IMR-90 (cell line): ENCODE measurements at regions not wholly inside any gene's neighbourhood (a gene's known extent, or its start where the extent isn't known, plus 50 kb on each side); places are given as distances from the start of the nearest gene placed in this dataset.

Experiments
- ATAC-seq: fragments of 200-7000 bp; cut with Tn5 transposase; 2 replicates; pipeline ENCODE4 v1.9.1; 2020; ENCODE audit warnings: low read depth, mild to moderate bottlenecking, moderate library complexity
- BruUV-seq: library from RNA; stranded (reverse); fragments of 400-500 nt; replicated peaks from 2 replicates; lab custom pipeline; 2021; lab: Mats Ljungman, UMichigan
- CTCF ChIA-PET: fragments of 300-600 bp; formaldehyde crosslinking; extraction: SDS; loops from one replicate; lab custom pipeline; 2021; ENCODE audit warnings: antibody characterized with exemption; lab: Yijun Ruan, JAX
- POLR2A ChIA-PET: fragments of 300-600 bp; sonication (Branson Sonifier 250); formaldehyde crosslinking; loops from one replicate; lab custom pipeline; 2022; ENCODE audit warnings: antibody characterized with exemption; ENCODE audit not compliant: unreplicated experiment; lab: Charles Lee
- DNase-seq: peaks from one replicate; pipeline ENCODE4 v3.0.0; 2013
- H2AFZ ChIP-seq: replicated peaks from 2 replicates; pipeline ENCODE3; 2013; ENCODE audit warnings: low read length, mild to moderate bottlenecking; ENCODE audit not compliant: poor library complexity
- H2AK5ac ChIP-seq: 2 replicates; pipeline ENCODE4 v1.6.1; 2013; ENCODE audit warnings: low read depth, low read length, inconsistent platforms
- H2AK9ac ChIP-seq: replicated peaks from 2 replicates; pipeline ENCODE3; 2013; ENCODE audit warnings: mild to moderate bottlenecking, low read depth, low read length, moderate library complexity; ENCODE audit not compliant: poor library complexity
- H2BK120ac ChIP-seq: 2 replicates; pipeline ENCODE4 v1.6.1; 2013; ENCODE audit warnings: low read depth, low read length, inconsistent platforms
- H2BK15ac ChIP-seq: 3 replicates; pipeline ENCODE4 v1.6.1; 2013; ENCODE audit warnings: low read depth, low read length, inconsistent platforms
- H2BK20ac ChIP-seq: 2 replicates; pipeline ENCODE4 v1.6.1; 2013; ENCODE audit warnings: low read depth, mild to moderate bottlenecking, inconsistent platforms, low read length, moderate library complexity
- H2BK5ac ChIP-seq: 2 replicates; pipeline ENCODE4 v1.6.1; 2013; ENCODE audit warnings: mild to moderate bottlenecking, low read depth, low read length, inconsistent platforms; ENCODE audit not compliant: poor library complexity, severe bottlenecking
- H3K14ac ChIP-seq: replicated peaks from 2 replicates; pipeline ENCODE4 v1.6.1; 2013; ENCODE audit warnings: low read depth, low read length, inconsistent platforms
- H3K18ac ChIP-seq: 2 replicates; pipeline ENCODE4 v1.6.1; 2013; ENCODE audit warnings: low read depth, low read length, control low read depth
- H3K23ac ChIP-seq: 2 replicates; pipeline ENCODE4 v1.6.1; 2013; ENCODE audit warnings: low read depth, low read length, inconsistent platforms
- H3K27ac ChIP-seq: 2 replicates; pipeline ENCODE4 v1.5.1; 2013; ENCODE audit warnings: mild to moderate bottlenecking, control low read depth, low read length; ENCODE audit not compliant: insufficient read depth
- H3K27me3 ChIP-seq: 2 replicates; pipeline ENCODE4 v1.6.1; 2013; ENCODE audit warnings: low read length; ENCODE audit not compliant: control insufficient read depth, insufficient read depth
- H3K36me3 ChIP-seq: 2 replicates; pipeline ENCODE4 v1.6.1; 2013; ENCODE audit warnings: low read length, mixed read lengths; ENCODE audit not compliant: control insufficient read depth, insufficient read depth
- H3K4ac ChIP-seq: 2 replicates; pipeline ENCODE4 v1.6.1; 2013; ENCODE audit warnings: low read depth, low read length, inconsistent platforms
- H3K4me1 ChIP-seq: 2 replicates; pipeline ENCODE4 v1.6.1; 2013; ENCODE audit warnings: low read length, mixed read lengths; ENCODE audit not compliant: control insufficient read depth, insufficient read depth
- H3K4me2 ChIP-seq: 2 replicates; pipeline ENCODE4 v1.6.1; 2013; ENCODE audit warnings: low read depth, mild to moderate bottlenecking, control low read depth, low read length, moderate library complexity
- H3K4me3 ChIP-seq: 2 replicates; pipeline ENCODE4 v1.5.1; 2013; ENCODE audit warnings: low read depth, mild to moderate bottlenecking, control low read depth, low read length, moderate library complexity; ENCODE audit not compliant: insufficient read depth
- H3K56ac ChIP-seq: 2 replicates; pipeline ENCODE4 v1.6.1; 2013; ENCODE audit warnings: low read length, inconsistent platforms; ENCODE audit not compliant: insufficient read depth; ENCODE audit errors: extremely low read depth
- H3K79me1 ChIP-seq, 2 experiments: 2 replicates each; pipeline ENCODE4 v1.6.1; 2013; ENCODE audit warnings: low read length in 2 of 2, inconsistent platforms in 1 of 2, low read depth in 1 of 2
- H3K9ac ChIP-seq: 2 replicates; pipeline ENCODE4 v1.6.1; 2013; ENCODE audit warnings: low read depth, low read length, control low read depth
- H3K9me1 ChIP-seq: 2 replicates; pipeline ENCODE4 v1.6.1; 2013; ENCODE audit warnings: low read length, inconsistent platforms; ENCODE audit not compliant: insufficient read depth
- H3K9me3 ChIP-seq: 2 replicates; pipeline ENCODE4 v1.6.1; 2013; ENCODE audit warnings: low read length; ENCODE audit not compliant: control insufficient read depth, insufficient read depth
- H4K20me1 ChIP-seq: 2 replicates; pipeline ENCODE4 v1.6.1; 2013; ENCODE audit warnings: low read length, inconsistent platforms; ENCODE audit not compliant: insufficient read depth
- H4K5ac ChIP-seq: 2 replicates; pipeline ENCODE4 v1.6.1; 2013; ENCODE audit warnings: mild to moderate bottlenecking, low read depth, low read length, control low read depth
- H4K8ac ChIP-seq, 2 experiments: 2 replicates each; pipeline ENCODE4 v1.6.1; 2013; ENCODE audit warnings: low read depth in 2 of 2, low read length in 2 of 2, control low read depth in 1 of 2, inconsistent platforms in 1 of 2
- H4K91ac ChIP-seq: 2 replicates; pipeline ENCODE4 v1.6.1; 2013; ENCODE audit warnings: low read depth, low read length, inconsistent platforms; ENCODE audit not compliant: insufficient read depth
- BHLHE40 ChIP-seq: fragments of 150-350 bp; IDR thresholded peaks from 2 replicates; pipeline ENCODE4 v1.6.1; 2016; ENCODE audit warnings: mild to moderate bottlenecking, low read depth, low read length
- CEBPB ChIP-seq: IDR thresholded peaks from 2 replicates; pipeline ENCODE4 v1.6.1; 2012; ENCODE audit warnings: low read depth, low read length, improper control_type of control experiment
- CHD1 ChIP-seq: IDR thresholded peaks from 2 replicates; pipeline ENCODE4 v1.6.1; 2012; ENCODE audit warnings: low read depth, low read length, improper control_type of control experiment
- FOS ChIP-seq: fragments of 150-350 bp; IDR thresholded peaks from 2 replicates; pipeline ENCODE4 v1.6.1; 2016; ENCODE audit warnings: low read depth, low read length
- MAFK ChIP-seq: IDR thresholded peaks from 2 replicates; pipeline ENCODE4 v1.6.1; 2012; ENCODE audit warnings: low read depth, low read length, improper control_type of control experiment
- MAZ ChIP-seq: IDR thresholded peaks from 2 replicates; pipeline ENCODE4 v1.6.1; 2012; ENCODE audit warnings: low read depth, mild to moderate bottlenecking, low read length, improper control_type of control experiment, moderate library complexity, borderline replicate concordance
- MXI1 ChIP-seq: IDR thresholded peaks from 2 replicates; pipeline ENCODE4 v1.6.1; 2012; ENCODE audit warnings: low read depth, mild to moderate bottlenecking, low read length, moderate library complexity, borderline replicate concordance
- NFE2L2 ChIP-seq: fragments of 150-350 bp; IDR thresholded peaks from 2 replicates; pipeline ENCODE4 v1.6.1; 2016; ENCODE audit warnings: low read depth, mild to moderate bottlenecking, low read length
- POLR2A ChIP-seq: IDR thresholded peaks from 2 replicates; pipeline ENCODE4 v1.6.1; 2012; ENCODE audit warnings: mild to moderate bottlenecking, low read depth, low read length
- RAD21 ChIP-seq: IDR thresholded peaks from 2 replicates; pipeline ENCODE4 v1.6.1; 2012; ENCODE audit warnings: low read length, improper control_type of control experiment
- RCOR1 ChIP-seq: IDR thresholded peaks from 2 replicates; pipeline ENCODE4 v1.6.1; 2012; ENCODE audit warnings: mild to moderate bottlenecking, low read length, improper control_type of control experiment; ENCODE audit not compliant: insufficient replicate concordance
- RFX5 ChIP-seq: IDR thresholded peaks from 2 replicates; pipeline ENCODE4 v1.8.0; 2012; ENCODE audit warnings: low read depth, mild to moderate bottlenecking, low read length, moderate library complexity
- SMC3 ChIP-seq: fragments of 150-350 bp; IDR thresholded peaks from 2 replicates; pipeline ENCODE4 v1.6.1; 2016; ENCODE audit warnings: low read depth, mild to moderate bottlenecking, antibody characterized with exemption, low read length, moderate library complexity
- WGBS, 2 experiments: methylation state at CpG; one replicate each; pipeline versions ENCODE4 v1.1.5 to v1.1.7; 2013; ENCODE audit warnings: missing lambda C conversion rate in 2 of 2; ENCODE audit not compliant: insufficient read length in 1 of 2; ENCODE audit errors: extremely low coverage in 2 of 2; 5-methylcytosine and 5-hydroxymethylcytosine counted together
- dilution Hi-C: fragments of 300-500 bp; cut with HindIII; formaldehyde crosslinking; loops from one replicate; pipeline ENCODE4 v1.14.3; 2018; ENCODE audit warnings: low sequenced_read_pairs; ENCODE audit not compliant: unreplicated experiment
- in situ Hi-C: fragments of 300-500 bp; cut with MboI; formaldehyde crosslinking; loops from 3 replicates; pipeline ENCODE4 v1.14.3; 2019; ENCODE audit warnings: low sequenced_read_pairs, inconsistent platforms, mixed read lengths
- intact Hi-C: fragments of 100-400 bp; cut with micrococcal nuclease; formaldehyde crosslinking; loops from 2 replicates; pipeline ENCODE4 v1.10.0; 2022
- TF ChIP-seq, protein P1 (sequence below): fragments of 150-350 bp; IDR thresholded peaks from 2 replicates; pipeline ENCODE4 v1.6.1; 2016; ENCODE audit warnings: low read depth, mild to moderate bottlenecking, low read length, moderate library complexity, borderline replicate concordance
- TF ChIP-seq, protein P2 (sequence below): fragments of 150-350 bp; IDR thresholded peaks from 2 replicates; pipeline ENCODE4 v1.6.1; 2017; ENCODE audit warnings: mild to moderate bottlenecking, antibody characterized with exemption, low read length, low read depth
- TF ChIP-seq, protein P3 (sequence below): conservative IDR thresholded peaks from 2 replicates; pipeline ENCODE4 v1.5.1; 2012; ENCODE audit warnings: mild to moderate bottlenecking, low read depth, low read length, improper control_type of control experiment

DNA sequence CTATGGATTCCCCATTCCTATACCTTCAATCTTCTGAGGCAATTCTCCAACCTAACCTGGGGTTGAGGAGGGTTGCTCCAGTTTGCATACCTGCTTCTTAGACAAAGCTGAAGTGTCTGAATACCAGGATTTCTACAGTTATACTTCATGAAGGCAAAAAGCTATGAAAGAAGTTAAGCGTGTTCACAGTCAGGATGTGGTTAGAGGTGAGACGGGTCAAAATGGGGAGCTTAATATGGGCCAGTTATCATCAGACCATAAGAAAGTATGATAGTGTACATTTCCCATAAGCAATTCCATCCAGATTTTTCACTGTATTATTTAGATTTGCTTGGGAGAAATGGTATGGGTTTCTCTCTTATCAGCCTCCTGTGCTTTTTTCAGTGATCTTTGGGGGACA is 156.9 kb upstream of the FER start:
- Histone ChIP-seq H2AK5ac (no peak overlapping the region), H4K5ac (no peak overlapping the region), H3K4me3 (no peak overlapping the region), H3K79me1 (no peaks in the 10 kb centered on the region), H3K27ac (no peak overlapping the region), H3K27me3 (no peaks in the 10 kb centered on the region), H3K4me2 (no peak overlapping the region), H2AK9ac (no peak overlapping the region), H4K8ac (no peak overlapping the region), H3K9me1 (no peaks in the 10 kb centered on the region), H2BK120ac (no peak overlapping the region), H2BK20ac (no peak overlapping the region), H3K9ac (no peak overlapping the region), H4K20me1 (no peaks in the 10 kb centered on the region), H3K23ac (no peak overlapping the region), H2BK15ac (no peak overlapping the region), H3K4ac (no peak overlapping the region), H2AFZ (no peak overlapping the region), H3K4me1 (no peaks in the 10 kb centered on the region), H3K9me3 (no peaks in the 10 kb centered on the region), H3K18ac (no peak overlapping the region), H4K91ac (no peak overlapping the region), H3K36me3 (no peaks in the 10 kb centered on the region), H3K56ac (no peak overlapping the region), H3K14ac (no peak overlapping the region), H2BK5ac (no peak overlapping the region)
- ATAC-seq (no peak), DNase-seq (no peak)
- dilution Hi-C loops, result no loop called here
- no CpG with 5 or more reads among the region's 2 CpGs for WGBS, 2 experiments
- no peak for TF ChIP-seq RCOR1
- TF ChIP-seq, protein P1, sequence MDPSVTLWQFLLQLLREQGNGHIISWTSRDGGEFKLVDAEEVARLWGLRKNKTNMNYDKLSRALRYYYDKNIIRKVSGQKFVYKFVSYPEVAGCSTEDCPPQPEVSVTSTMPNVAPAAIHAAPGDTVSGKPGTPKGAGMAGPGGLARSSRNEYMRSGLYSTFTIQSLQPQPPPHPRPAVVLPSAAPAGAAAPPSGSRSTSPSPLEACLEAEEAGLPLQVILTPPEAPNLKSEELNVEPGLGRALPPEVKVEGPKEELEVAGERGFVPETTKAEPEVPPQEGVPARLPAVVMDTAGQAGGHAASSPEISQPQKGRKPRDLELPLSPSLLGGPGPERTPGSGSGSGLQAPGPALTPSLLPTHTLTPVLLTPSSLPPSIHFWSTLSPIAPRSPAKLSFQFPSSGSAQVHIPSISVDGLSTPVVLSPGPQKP, result no peak
- TF ChIP-seq POLR2A, result no peak
- no peak for TF ChIP-seq FOS
- TF ChIP-seq SMC3, result no peak
- TF ChIP-seq, protein P2, sequence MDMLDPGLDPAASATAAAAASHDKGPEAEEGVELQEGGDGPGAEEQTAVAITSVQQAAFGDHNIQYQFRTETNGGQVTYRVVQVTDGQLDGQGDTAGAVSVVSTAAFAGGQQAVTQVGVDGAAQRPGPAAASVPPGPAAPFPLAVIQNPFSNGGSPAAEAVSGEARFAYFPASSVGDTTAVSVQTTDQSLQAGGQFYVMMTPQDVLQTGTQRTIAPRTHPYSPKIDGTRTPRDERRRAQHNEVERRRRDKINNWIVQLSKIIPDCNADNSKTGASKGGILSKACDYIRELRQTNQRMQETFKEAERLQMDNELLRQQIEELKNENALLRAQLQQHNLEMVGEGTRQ, result no peak
- TF ChIP-seq RAD21, result no peak
- TF ChIP-seq BHLHE40, result no peak
- TF ChIP-seq, protein P3, sequence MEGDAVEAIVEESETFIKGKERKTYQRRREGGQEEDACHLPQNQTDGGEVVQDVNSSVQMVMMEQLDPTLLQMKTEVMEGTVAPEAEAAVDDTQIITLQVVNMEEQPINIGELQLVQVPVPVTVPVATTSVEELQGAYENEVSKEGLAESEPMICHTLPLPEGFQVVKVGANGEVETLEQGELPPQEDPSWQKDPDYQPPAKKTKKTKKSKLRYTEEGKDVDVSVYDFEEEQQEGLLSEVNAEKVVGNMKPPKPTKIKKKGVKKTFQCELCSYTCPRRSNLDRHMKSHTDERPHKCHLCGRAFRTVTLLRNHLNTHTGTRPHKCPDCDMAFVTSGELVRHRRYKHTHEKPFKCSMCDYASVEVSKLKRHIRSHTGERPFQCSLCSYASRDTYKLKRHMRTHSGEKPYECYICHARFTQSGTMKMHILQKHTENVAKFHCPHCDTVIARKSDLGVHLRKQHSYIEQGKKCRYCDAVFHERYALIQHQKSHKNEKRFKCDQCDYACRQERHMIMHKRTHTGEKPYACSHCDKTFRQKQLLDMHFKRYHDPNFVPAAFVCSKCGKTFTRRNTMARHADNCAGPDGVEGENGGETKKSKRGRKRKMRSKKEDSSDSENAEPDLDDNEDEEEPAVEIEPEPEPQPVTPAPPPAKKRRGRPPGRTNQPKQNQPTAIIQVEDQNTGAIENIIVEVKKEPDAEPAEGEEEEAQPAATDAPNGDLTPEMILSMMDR, result no peak
- TF ChIP-seq CEBPB, result no peak
- no peak for TF ChIP-seq MXI1
- no peak for TF ChIP-seq MAFK
- TF ChIP-seq NFE2L2, result no peak
- no peak for TF ChIP-seq RFX5
- TF ChIP-seq MAZ, result no peak
- no peak for TF ChIP-seq CHD1
- ChIA-PET CTCF (no interaction called here), POLR2A (no interaction called here)
- intact Hi-C loops, result no loop called here
- in situ Hi-C loops, result no loop called here
- BruUV-seq, result no TSS peak
